Stimulated activated CD4-positive, alpha-beta T cell treated with anti-CD3 and anti-CD28 coated beads, Interleukin-15, amount 100 ng/mL, for 1 hour (primary cell): ENCODE measurements at regions not wholly inside any gene's neighbourhood (a gene's known extent, or its start where the extent isn't known, plus 50 kb on each side); places are given as distances from the start of the nearest gene placed in this dataset.

Experiments used
- DNase-seq, 2 donors: peaks; one replicate each; pipeline ENCODE4 v3.0.0-alpha.2; 2020; ENCODE audit warnings: low read depth in 1 of 2, low spot score in 1 of 2

- no peak for DNase-seq
Observed at GRCh38 chr3:94968519-94968918, 905.7 kb downstream of the NSUN3 start.

GRCh38 chr3:94972066-94972465 lies 909.2 kb downstream of the NSUN3 start:
- no peak for DNase-seq

GRCh38 chr3:94978084-94978483 lies 915.2 kb downstream of the NSUN3 start:
- DNase-seq, result no peak

GRCh38 chr3:94985778-94986177 lies 922.9 kb downstream of the NSUN3 start:
- DNase-seq, result no peak

- no peak for DNase-seq
Observed at GRCh38 chr3:94990952-94991705, 928.3 kb downstream of the NSUN3 start.

GRCh38 chr3:94996743-94997142 lies 933.9 kb downstream of the NSUN3 start:
- no peak for DNase-seq

GRCh38 chr3:95002438-95003046 lies 939.7 kb downstream of the NSUN3 start:
- DNase-seq, result no peak

- DNase-seq, result no peak
Observed at GRCh38 chr3:95028688-95029087, 965.8 kb downstream of the NSUN3 start.

- DNase-seq, result no peak
Observed at GRCh38 chr3:95029644-95030043, 966.8 kb downstream of the NSUN3 start.

- DNase-seq, result no peak
Observed at GRCh38 chr3:95036526-95037021, 973.7 kb downstream of the NSUN3 start.

GRCh38 chr3:95037097-95037496 lies 974.2 kb downstream of the NSUN3 start:
- DNase-seq, result no peak

GRCh38 chr3:95037927-95038326 lies 975.1 kb downstream of the NSUN3 start:
- DNase-seq, result no peak

- DNase-seq, result no peak
Observed at GRCh38 chr3:95044101-95044500, 981.2 kb downstream of the NSUN3 start.

GRCh38 chr3:95048564-95048963 lies 985.7 kb downstream of the NSUN3 start:
- DNase-seq, result no peak

GRCh38 chr3:95049841-95050240 lies 987.0 kb downstream of the NSUN3 start:
- DNase-seq, result no peak

- no peak for DNase-seq
Observed at GRCh38 chr3:95055288-95055687, 992.4 kb downstream of the NSUN3 start.

GRCh38 chr3:95082191-95082590 lies 1019.3 kb downstream of the NSUN3 start:
- DNase-seq, result no peak

GRCh38 chr3:95084738-95085137 lies 1021.9 kb downstream of the NSUN3 start:
- DNase-seq, result no peak

- no peak for DNase-seq
Observed at GRCh38 chr3:95088464-95088863, 1025.6 kb downstream of the NSUN3 start.

- no peak for DNase-seq
Observed at GRCh38 chr3:95097493-95097892, 1034.6 kb downstream of the NSUN3 start.

- DNase-seq, result no peak
Observed at GRCh38 chr3:95120921-95121320, 1058.1 kb downstream of the NSUN3 start.

GRCh38 chr3:95123104-95123503 lies 1060.2 kb downstream of the NSUN3 start:
- no peak for DNase-seq
